ENCODE measurements at regions not wholly inside any gene's neighbourhood (a gene's known extent, or its start where the extent isn't known, plus 50 kb on each side); places are given as distances from the start of the nearest gene placed in this dataset.

GRCh38 chr5:29889051-29889450, 1304.4 kb upstream of the CDH6 start:
- DNase-seq (ENCODE audit: low read depth, low spot score): no peak
- ChIA-PET POLR2A (no interaction called here), CTCF (no interaction called here)
- H3K4me3 ChIP-seq (ENCODE audit: low read depth, low read length): no peak overlapping the region
- TF ChIP-seq CTCF (IDR thresholded peaks at IDR 0.05; ENCODE audit: low read depth, low read length): no peak
- H3K27ac ChIP-seq (ENCODE audit: low read depth, low read length): no peak overlapping the region
- no peaks in the 10 kb centered on the region for H3K27me3 ChIP-seq (ENCODE audit: control insufficient read depth, insufficient read depth, low read length)
- peaks cover 4% of the 10 kb centered on the region for H3K9me3 ChIP-seq (ENCODE audit: control insufficient read depth, insufficient read depth, low read length)

- ChIA-PET CTCF (no interaction called here), POLR2A (no interaction called here)
- no peak for TF ChIP-seq CTCF (IDR thresholded peaks at IDR 0.05; ENCODE audit: low read depth, low read length)
- H3K27ac ChIP-seq (ENCODE audit: low read depth, low read length): no peak overlapping the region
- H3K4me3 ChIP-seq (ENCODE audit: low read depth, low read length): no peak overlapping the region
- H3K9me3 ChIP-seq (ENCODE audit: control insufficient read depth, insufficient read depth, low read length): peaks cover 4% of the 10 kb centered on the region
- no peak for DNase-seq (ENCODE audit: low read depth, low spot score)
- no peaks in the 10 kb centered on the region for H3K27me3 ChIP-seq (ENCODE audit: control insufficient read depth, insufficient read depth, low read length)
Observed at GRCh38 chr5:29885595-29885994, 1307.9 kb upstream of the CDH6 start.

- no peak for DNase-seq (ENCODE audit: low read depth, low spot score)
Observed at GRCh38 chr5:29882036-29882435, 1311.5 kb upstream of the CDH6 start.

GRCh38 chr5:29879401-29879800, 1314.1 kb upstream of the CDH6 start:
- Histone ChIP-seq H3K9me3 (ENCODE audit: control insufficient read depth, insufficient read depth, low read length) (no peaks in the 10 kb centered on the region; the same call in 1 of the 2 replicates), H3K27me3 (ENCODE audit: control insufficient read depth, insufficient read depth, low read length) (no peaks in the 10 kb centered on the region), H3K4me3 (ENCODE audit: low read depth, low read length) (no peak overlapping the region), H3K27ac (ENCODE audit: low read depth, low read length) (no peak overlapping the region)
- POLR2A ChIA-PET: no interaction called here
- CTCF ChIA-PET: interaction anchor here (0.5 kb wide), 1 partner anchor 300 kb away, joined by 4 read pairs; no protein-coding TSS in a partner anchor
- no peak for TF ChIP-seq CTCF (IDR thresholded peaks at IDR 0.05; ENCODE audit: low read depth, low read length)
- DNase-seq (ENCODE audit: low read depth, low spot score): no peak

More at GRCh38 chr5:29882036-29882435, 1311.5 kb upstream of the CDH6 start:
- TF ChIP-seq CTCF (IDR thresholded peaks at IDR 0.05; ENCODE audit: low read depth, low read length): no peak
- Histone ChIP-seq H3K9me3 (ENCODE audit: control insufficient read depth, insufficient read depth, low read length) (peaks cover 4% of the 10 kb centered on the region), H3K27ac (ENCODE audit: low read depth, low read length) (no peak overlapping the region), H3K4me3 (ENCODE audit: low read depth, low read length) (no peak overlapping the region), H3K27me3 (ENCODE audit: control insufficient read depth, insufficient read depth, low read length) (no peaks in the 10 kb centered on the region)
- CTCF ChIA-PET: no interaction called here
- POLR2A ChIA-PET: no interaction called here

- no peak for TF ChIP-seq CTCF (IDR thresholded peaks at IDR 0.05; ENCODE audit: low read depth, low read length)
- POLR2A ChIA-PET: no interaction called here
- Histone ChIP-seq H3K27me3 (ENCODE audit: control insufficient read depth, insufficient read depth, low read length) (no peaks in the 10 kb centered on the region), H3K9me3 (ENCODE audit: control insufficient read depth, insufficient read depth, low read length) (no peaks in the 10 kb centered on the region; the same call in 1 of the 2 replicates), H3K27ac (ENCODE audit: low read depth, low read length) (no peak overlapping the region), H3K4me3 (ENCODE audit: low read depth, low read length) (no peak overlapping the region)
- no peak for DNase-seq (ENCODE audit: low read depth, low spot score)
- CTCF ChIA-PET: no interaction called here
Observed at GRCh38 chr5:29878599-29878998, 1314.9 kb upstream of the CDH6 start.
